CD8-positive, alpha-beta memory T cell (primary cell): ENCODE measurements at regions not wholly inside any gene's neighbourhood (a gene's known extent, or its start where the extent isn't known, plus 50 kb on each side); places are given as distances from the start of the nearest gene placed in this dataset.
A peak's percentile ranks its signal among the peaks of the same experiment; 100 is the strongest.
"Not testable (repeated sequence)": the region's sequence is repeated elsewhere in the genome, so short reads cannot be mapped to it uniquely, and the experiment has no call there.

Source experiments
- CTCF ChIA-PET: fragments of 350-600 bp; sonication (Branson Sonifier 250); formaldehyde crosslinking; loops from one replicate; lab custom pipeline; 2021; ENCODE audit warnings: antibody characterized with exemption; lab: Charles Lee
- POLR2A ChIA-PET: fragments of 350-600 bp; sonication (Branson Sonifier 250); formaldehyde crosslinking; loops from one replicate; lab custom pipeline; 2021; ENCODE audit warnings: antibody characterized with exemption; lab: Charles Lee
- DNase-seq, 5 donors: peaks; one replicate each; pipeline versions ENCODE4 v3.0.0 to v3.0.0-alpha.2; 2020 to 2022; ENCODE audit warnings: mixed read lengths in 1 of 5
- H3K27ac ChIP-seq: one replicate; pipeline ENCODE4 v1.7.0; 2013; ENCODE audit warnings: low read depth, mild to moderate bottlenecking, low read length, moderate library complexity
- H3K27me3 ChIP-seq: 2 replicates; pipeline ENCODE4 v1.7.0; 2013; ENCODE audit warnings: low read length, mild to moderate bottlenecking; ENCODE audit not compliant: insufficient read depth, poor library complexity, severe bottlenecking
- H3K36me3 ChIP-seq: 2 replicates; pipeline ENCODE4 v1.7.0; 2013; ENCODE audit warnings: mild to moderate bottlenecking, low read length, moderate library complexity; ENCODE audit not compliant: insufficient read depth
- H3K4me1 ChIP-seq: 2 replicates; pipeline ENCODE4 v1.7.0; 2013; ENCODE audit warnings: mild to moderate bottlenecking, low read length, moderate library complexity; ENCODE audit not compliant: insufficient read depth
- H3K4me3 ChIP-seq: 2 replicates; pipeline ENCODE4 v1.7.0; 2013; ENCODE audit warnings: mild to moderate bottlenecking, low read length
- H3K9me3 ChIP-seq: 2 replicates; pipeline ENCODE4 v1.7.0; 2013; ENCODE audit warnings: mild to moderate bottlenecking, low read length
- H3K27ac Mint-ChIP-seq, 8 donors: one replicate each; pipeline ENCODE4 v1.8.0; 2020 to 2021; ENCODE audit warnings: mixed read lengths in 8 of 8, mild to moderate bottlenecking in 6 of 8, inconsistent platforms in 3 of 8, moderate library complexity in 3 of 8
- H3K27me3 Mint-ChIP-seq, 2 donors: one replicate each; pipeline ENCODE4 v1.8.0; 2020 to 2021; ENCODE audit warnings: mixed read lengths in 2 of 2, mild to moderate bottlenecking in 1 of 2, moderate library complexity in 1 of 2
- H3K36me3 Mint-ChIP-seq, 3 donors: one replicate each; pipeline ENCODE4 v1.8.0; 2020 to 2021; ENCODE audit warnings: mixed read lengths in 3 of 3, inconsistent platforms in 1 of 3, mild to moderate bottlenecking in 1 of 3
- H3K4me1 Mint-ChIP-seq, 3 donors: one replicate each; pipeline ENCODE4 v1.8.0; 2020 to 2021; ENCODE audit warnings: mixed read lengths in 3 of 3, inconsistent platforms in 1 of 3, mild to moderate bottlenecking in 1 of 3
- H3K4me3 Mint-ChIP-seq, 7 donors: one replicate each; pipeline ENCODE4 v1.8.0; 2020 to 2021; ENCODE audit warnings: mixed read lengths in 7 of 7, mild to moderate bottlenecking in 6 of 7, moderate library complexity in 4 of 7, inconsistent platforms in 2 of 7
- H3K9me3 Mint-ChIP-seq, 5 donors: one replicate each; pipeline ENCODE4 v1.8.0; 2020 to 2022; ENCODE audit warnings: mixed read lengths in 5 of 5, mild to moderate bottlenecking in 3 of 5, moderate library complexity in 2 of 5, inconsistent platforms in 1 of 5

DNA sequence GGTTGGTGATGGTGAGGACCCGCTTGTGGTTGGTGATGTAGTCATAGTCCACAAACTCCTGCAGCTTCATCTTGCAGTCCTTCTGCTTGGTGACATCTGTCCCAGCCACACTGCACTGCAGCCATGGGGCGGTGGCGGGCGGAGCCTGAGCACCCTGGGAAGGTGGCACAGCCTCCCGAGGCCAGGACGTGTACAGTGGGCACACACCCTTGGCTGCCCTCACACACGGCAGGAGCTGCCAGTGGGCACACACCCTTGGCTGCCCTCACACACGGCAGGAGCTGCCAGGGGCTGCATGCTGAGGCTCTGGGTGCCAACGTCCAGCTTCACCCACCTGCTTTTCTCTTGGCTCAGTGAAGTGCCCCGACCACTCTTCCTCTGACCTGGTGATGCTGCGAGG is 128.7 kb downstream of the TUBA3C start:
- Mint-ChIP-seq H3K27ac (no peak overlapping the region), H3K27me3 (no peaks in the 10 kb centered on the region), H3K4me1 (no peaks in the 10 kb centered on the region), H3K36me3 (no peaks in the 10 kb centered on the region), H3K9me3 (peaks cover 0 to 5% (median 5%) of the 10 kb centered on the region in 5 donors), H3K4me3 (no peak overlapping the region)
- H3K36me3 ChIP-seq = no peaks in the 10 kb centered on the region
- no peak overlapping the region for H3K4me3 ChIP-seq
- no peaks in the 10 kb centered on the region for H3K4me1 ChIP-seq
- no peaks in the 10 kb centered on the region for H3K9me3 ChIP-seq
- H3K27me3 ChIP-seq = no peaks in the 10 kb centered on the region
- POLR2A ChIA-PET = no interaction called here
- DNase-seq = no peak
- CTCF ChIA-PET = no interaction called here
- H3K27ac ChIP-seq = no peak overlapping the region

DNA sequence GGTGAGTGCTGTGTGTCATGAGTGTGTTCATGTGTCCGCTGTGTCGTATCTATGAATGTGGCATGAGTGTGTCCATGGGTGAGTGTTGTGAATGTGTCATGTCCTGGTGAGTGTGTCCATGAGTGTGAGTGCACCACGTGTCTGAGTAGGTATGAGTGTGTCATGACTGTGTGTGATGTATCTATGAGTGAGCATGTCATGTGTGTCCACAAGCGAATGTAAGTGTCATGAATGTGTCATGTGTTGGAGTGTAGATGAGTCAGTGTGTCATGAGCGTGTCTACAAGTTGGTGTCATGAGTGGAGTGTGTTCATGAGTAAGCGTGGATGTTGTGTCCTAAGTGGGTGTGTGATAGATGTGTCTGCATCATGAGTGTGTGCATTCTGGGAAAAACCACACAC is 129.4 kb downstream of the TUBA3C start:
- no peaks in the 10 kb centered on the region for H3K27me3 Mint-ChIP-seq
- H3K4me3 ChIP-seq = no peak overlapping the region
- no peaks in the 10 kb centered on the region for H3K36me3 Mint-ChIP-seq
- H3K9me3 ChIP-seq = no peaks in the 10 kb centered on the region
- no peaks in the 10 kb centered on the region for H3K4me1 Mint-ChIP-seq
- H3K4me3 Mint-ChIP-seq = no peak overlapping the region
- no peak for DNase-seq
- H3K9me3 Mint-ChIP-seq = peaks cover 0 to 5% (median 5%) of the 10 kb centered on the region in 5 donors
- no peaks in the 10 kb centered on the region for H3K27me3 ChIP-seq
- H3K36me3 ChIP-seq = no peaks in the 10 kb centered on the region
- H3K4me1 ChIP-seq = no peaks in the 10 kb centered on the region
- CTCF ChIA-PET = no interaction called here
- POLR2A ChIA-PET = no interaction called here
- H3K27ac Mint-ChIP-seq = no peak overlapping the region
- H3K27ac ChIP-seq = no peak overlapping the region

DNA sequence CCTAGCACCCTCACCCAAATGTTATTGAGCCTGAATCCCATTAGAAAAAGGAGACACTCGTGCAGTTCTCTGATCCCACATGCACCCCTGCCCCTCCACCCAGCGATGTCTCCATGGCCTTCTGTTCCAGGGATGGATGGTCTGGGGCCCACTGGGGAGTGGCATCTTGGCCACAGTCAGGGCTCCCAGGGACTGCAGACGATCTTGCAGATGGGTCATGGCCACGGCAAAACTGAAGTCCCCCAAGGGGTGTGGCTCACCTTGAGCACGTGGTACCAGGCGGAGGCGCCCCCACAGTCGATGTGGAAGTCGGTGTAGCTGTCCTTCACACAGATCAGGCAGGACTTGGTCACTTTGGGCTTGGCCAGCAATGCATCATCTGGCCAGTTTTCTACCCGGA is 130.7 kb downstream of the TUBA3C start:
- no peak overlapping the region for H3K27ac Mint-ChIP-seq
- H3K36me3 Mint-ChIP-seq = no peaks in the 10 kb centered on the region
- Histone ChIP-seq H3K4me1 (no peaks in the 10 kb centered on the region), H3K36me3 (no peaks in the 10 kb centered on the region), H3K27me3 (no peaks in the 10 kb centered on the region), H3K4me3 (no peak overlapping the region), H3K27ac (no peak overlapping the region), H3K9me3 (no peaks in the 10 kb centered on the region)
- H3K9me3 Mint-ChIP-seq = peaks cover 0 to 5% (median 5%) of the 10 kb centered on the region in 5 donors
- DNase-seq = no peak
- no peak overlapping the region for H3K4me3 Mint-ChIP-seq
- ChIA-PET CTCF (no interaction called here), POLR2A (no interaction called here)
- no peaks in the 10 kb centered on the region for H3K4me1 Mint-ChIP-seq
- H3K27me3 Mint-ChIP-seq = no peaks in the 10 kb centered on the region

DNA sequence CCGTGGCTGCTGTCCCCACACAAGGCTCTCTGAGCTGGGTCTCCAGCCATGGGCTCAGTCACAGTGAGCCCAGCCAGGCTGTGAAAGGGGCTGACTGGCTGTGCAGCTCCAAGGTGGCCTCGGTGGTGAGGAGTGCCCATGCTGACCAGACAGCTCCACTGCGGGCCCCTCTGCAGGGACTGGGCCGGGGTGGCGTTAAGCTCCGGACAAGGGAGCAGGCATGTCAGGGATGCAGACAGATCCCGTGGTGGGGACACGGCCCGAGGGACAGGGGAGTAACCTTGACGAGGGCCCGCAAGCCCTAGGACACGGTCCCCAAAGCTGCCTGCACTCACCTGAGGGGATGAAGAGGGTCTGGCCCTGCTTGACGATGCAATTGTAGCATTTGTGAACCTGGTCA is 132.0 kb downstream of the TUBA3C start:
- DNase-seq, H3K4me3 ChIP-seq, CTCF ChIA-PET, H3K4me1 ChIP-seq, POLR2A ChIA-PET, H3K27ac ChIP-seq, H3K4me1 Mint-ChIP-seq, H3K27me3 ChIP-seq, H3K36me3 Mint-ChIP-seq, H3K9me3 Mint-ChIP-seq, H3K27ac Mint-ChIP-seq, H3K27me3 Mint-ChIP-seq, H3K4me3 Mint-ChIP-seq, H3K36me3 ChIP-seq, H3K9me3 ChIP-seq: not testable (repeated sequence)

DNA sequence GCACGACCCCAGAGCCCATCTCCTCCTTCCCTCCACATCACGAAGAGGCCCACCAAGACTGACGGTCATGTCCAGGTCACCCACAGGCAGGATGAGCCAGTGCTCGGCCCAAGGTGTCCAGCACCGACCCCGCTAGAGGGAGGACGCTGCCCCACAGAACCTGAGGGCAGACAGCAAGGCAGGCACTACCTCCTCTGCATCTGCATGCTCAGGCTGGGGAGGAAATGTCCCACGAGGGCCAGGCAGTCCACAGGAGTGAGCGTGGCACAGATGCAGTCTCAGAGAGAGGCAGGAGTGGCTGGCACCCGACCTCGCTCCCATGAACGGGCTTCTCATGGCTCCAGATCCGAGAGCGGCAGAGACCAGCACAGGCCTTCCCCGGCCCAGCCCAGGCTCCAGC is 133.2 kb downstream of the TUBA3C start:
- Histone ChIP-seq H3K9me3 (no peaks in the 10 kb centered on the region), H3K27me3 (no peaks in the 10 kb centered on the region), H3K27ac (no peak overlapping the region), H3K4me1 (no peaks in the 10 kb centered on the region), H3K4me3 (no peak overlapping the region), H3K36me3 (no peaks in the 10 kb centered on the region)
- Mint-ChIP-seq H3K4me3 (no peak overlapping the region), H3K4me1 (no peaks in the 10 kb centered on the region), H3K36me3 (no peaks in the 10 kb centered on the region), H3K27me3 (peaks cover 0 to 2% of the 10 kb centered on the region in 2 donors), H3K27ac (no peak overlapping the region), H3K9me3 (peaks cover 0 to 5% (median 4%) of the 10 kb centered on the region in 5 donors)
- CTCF ChIA-PET = no interaction called here
- DNase-seq = no peak
- POLR2A ChIA-PET = no interaction called here

DNA sequence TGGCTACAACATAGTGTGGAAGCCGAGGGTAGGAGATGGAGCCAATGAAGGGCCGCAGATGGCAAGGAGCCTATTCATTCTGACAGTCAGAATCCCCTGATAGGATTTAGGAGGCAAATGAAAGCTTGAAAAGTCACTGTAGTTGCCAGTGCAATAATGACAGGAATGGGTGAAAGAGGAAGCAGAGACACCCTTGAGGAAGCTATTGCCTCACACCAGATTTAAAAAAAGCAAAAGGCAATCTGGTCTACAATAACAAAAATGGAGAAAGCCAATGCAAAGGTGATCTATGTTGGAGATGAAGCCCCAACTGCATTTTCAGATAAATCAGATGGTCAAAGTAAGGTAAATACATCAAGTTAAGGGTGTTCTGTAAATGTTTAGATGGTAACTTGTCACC is 158.5 kb downstream of the TUBA3C start:
- Histone ChIP-seq H3K27ac (no peak overlapping the region), H3K36me3 (no peaks in the 10 kb centered on the region), H3K4me1 (no peaks in the 10 kb centered on the region), H3K9me3 (no peaks in the 10 kb centered on the region), H3K4me3 (no peak overlapping the region), H3K27me3 (no peaks in the 10 kb centered on the region)
- H3K27me3 Mint-ChIP-seq = peaks cover 0 to 7% of the 10 kb centered on the region in 2 donors
- H3K4me3 Mint-ChIP-seq = no peak overlapping the region
- peaks cover 0 to 12% (median 0%) of the 10 kb centered on the region in 5 donors for H3K9me3 Mint-ChIP-seq
- H3K36me3 Mint-ChIP-seq = no peaks in the 10 kb centered on the region
- no peaks in the 10 kb centered on the region for H3K4me1 Mint-ChIP-seq
- DNase-seq = no peak
- no peak overlapping the region for H3K27ac Mint-ChIP-seq
- ChIA-PET POLR2A (no interaction called here), CTCF (no interaction called here)

DNA sequence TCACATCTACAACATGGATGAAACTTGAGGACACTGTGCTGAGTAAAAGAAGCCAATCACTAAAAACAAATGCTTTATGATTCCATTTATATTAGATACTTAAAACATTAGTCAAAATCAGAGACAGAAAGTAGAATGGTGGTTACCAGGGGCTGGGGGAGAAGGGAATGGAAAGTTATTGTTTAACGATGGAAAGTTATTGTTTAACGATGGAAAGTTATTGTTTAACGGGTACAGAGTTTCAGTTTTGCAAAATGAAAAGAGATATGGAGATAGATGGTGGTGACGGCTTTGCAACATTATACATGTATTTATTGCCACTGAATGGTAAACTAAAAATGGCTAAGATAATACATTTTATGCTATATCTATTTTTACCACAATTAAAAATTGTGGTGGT is 160.6 kb downstream of the TUBA3C start:
- Mint-ChIP-seq H3K27me3 (peaks cover 0 to 7% of the 10 kb centered on the region in 2 donors), H3K27ac (no peak overlapping the region), H3K36me3 (no peaks in the 10 kb centered on the region), H3K4me1 (no peaks in the 10 kb centered on the region), H3K9me3 (peaks cover 0 to 8% (median 2%) of the 10 kb centered on the region in 5 donors), H3K4me3 (no peak overlapping the region)
- H3K36me3 ChIP-seq = no peaks in the 10 kb centered on the region
- no peaks in the 10 kb centered on the region for H3K27me3 ChIP-seq
- no peaks in the 10 kb centered on the region for H3K9me3 ChIP-seq
- H3K4me1 ChIP-seq = no peaks in the 10 kb centered on the region
- CTCF ChIA-PET = no interaction called here
- H3K4me3 ChIP-seq = no peak overlapping the region
- POLR2A ChIA-PET = no interaction called here
- no peak overlapping the region for H3K27ac ChIP-seq
- DNase-seq = no peak

DNA sequence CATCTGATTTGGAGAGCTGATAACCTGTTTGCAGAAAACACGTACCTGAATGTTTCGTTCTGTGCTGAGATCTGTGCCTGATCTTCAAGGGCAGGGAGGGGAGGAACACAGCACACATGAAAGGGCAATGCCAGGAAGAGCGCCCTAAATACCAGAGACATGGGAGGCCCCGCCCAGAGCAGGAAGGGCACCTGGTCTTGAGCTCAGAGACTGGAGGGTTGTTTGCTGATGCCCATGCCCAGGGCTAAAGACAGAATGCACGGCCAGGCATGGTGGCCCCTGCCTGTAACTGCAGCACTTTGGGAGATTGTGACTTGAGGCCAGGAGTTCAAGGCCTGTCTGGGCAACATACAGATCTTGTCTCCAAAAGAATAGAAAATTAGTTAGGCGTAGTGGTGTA is 183.2 kb downstream of the TUBA3C start:
- no peaks in the 10 kb centered on the region for H3K9me3 ChIP-seq
- Mint-ChIP-seq H3K27me3 (peaks cover 0 to 2% of the 10 kb centered on the region in 2 donors), H3K4me1 (no peaks in the 10 kb centered on the region), H3K27ac (no peak overlapping the region), H3K4me3 (no peak overlapping the region), H3K9me3 (peaks cover 0 to 4% (median 0%) of the 10 kb centered on the region in 5 donors), H3K36me3 (no peaks in the 10 kb centered on the region)
- H3K36me3 ChIP-seq = no peaks in the 10 kb centered on the region
- peak overlapping the region; percentile 22 for H3K4me3 ChIP-seq
- POLR2A ChIA-PET = no interaction called here
- no peak overlapping the region for H3K27ac ChIP-seq
- no peaks in the 10 kb centered on the region for H3K4me1 ChIP-seq
- no peaks in the 10 kb centered on the region for H3K27me3 ChIP-seq
- CTCF ChIA-PET = interaction anchor here (1.1 kb wide), 1 partner anchor 16 kb away, joined by 3 read pairs; no protein-coding TSS in a partner anchor
- no peak for DNase-seq

DNA sequence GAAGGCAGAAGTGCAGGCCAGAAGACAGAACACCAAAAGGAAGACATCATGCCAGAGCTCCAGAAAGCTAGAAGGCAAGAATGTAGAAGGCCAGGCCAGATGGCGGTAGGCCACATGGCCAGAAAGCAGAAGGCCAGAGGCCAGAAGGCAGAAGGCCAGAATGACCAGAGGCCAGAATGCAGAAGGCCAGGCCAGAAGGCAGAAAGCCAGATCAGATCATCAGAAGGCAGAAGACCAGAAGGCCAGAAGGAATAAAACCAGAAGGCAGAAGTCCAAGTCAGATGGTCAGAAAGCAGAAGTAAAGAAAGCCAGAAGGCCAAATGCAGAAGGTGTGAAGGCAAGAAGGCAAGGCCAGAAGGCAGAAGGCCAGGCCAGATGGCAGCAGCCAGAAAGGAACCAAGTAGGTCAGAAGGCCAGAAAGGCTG is 185.0 kb downstream of the TUBA3C start:
- Histone ChIP-seq H3K9me3 (no peaks in the 10 kb centered on the region), H3K27ac (no peak overlapping the region), H3K4me3 (no peak overlapping the region), H3K27me3 (no peaks in the 10 kb centered on the region), H3K4me1 (no peaks in the 10 kb centered on the region), H3K36me3 (no peaks in the 10 kb centered on the region)
- H3K27me3 Mint-ChIP-seq = no peaks in the 10 kb centered on the region
- no peak overlapping the region for H3K27ac Mint-ChIP-seq
- H3K4me1 Mint-ChIP-seq = no peaks in the 10 kb centered on the region
- no peak for DNase-seq
- H3K9me3 Mint-ChIP-seq = peaks cover 0 to 4% (median 1%) of the 10 kb centered on the region in 5 donors
- H3K36me3 Mint-ChIP-seq = peaks cover 0 to 1% (median 0%) of the 10 kb centered on the region in 3 donors
- H3K4me3 Mint-ChIP-seq = no peak overlapping the region
- CTCF ChIA-PET = no interaction called here
- POLR2A ChIA-PET = no interaction called here
